Cardiac muscle cell (in vitro differentiated cells and primary cell): ENCODE measurements at regions not wholly inside any gene's neighbourhood (a gene's known extent, or its start where the extent isn't known, plus 50 kb on each side); places are given as distances from the start of the nearest gene placed in this dataset.
A peak's percentile ranks its signal among the peaks of the same experiment; 100 is the strongest.

Experiments used
- DNase-seq, 2 donors: peaks; one replicate each; pipeline versions ENCODE4 v3.0.0 to v3.0.0-alpha.2; 2010 to 2017; ENCODE audit warnings: low read depth in 1 of 2, low spot score in 1 of 2
- H3K27ac ChIP-seq: fragments of 200-600 bp; sonication (generic); 2 replicates; pipeline ENCODE4 v1.5.1; 2016
- H3K27me3 ChIP-seq: fragments of 200-600 bp; sonication (generic); 2 replicates; pipeline ENCODE4 v1.6.0; 2016; ENCODE audit warnings: control low read depth
- H3K36me3 ChIP-seq: fragments of 200-600 bp; sonication (generic); 2 replicates; pipeline ENCODE4 v1.5.1; 2016; ENCODE audit warnings: control low read depth
- H3K4me1 ChIP-seq: fragments of 200-600 bp; sonication (generic); 2 replicates; pipeline ENCODE4 v1.8.1; 2017; ENCODE audit warnings: low read depth, mild to moderate bottlenecking, mixed run types
- H3K4me3 ChIP-seq: fragments of 200-600 bp; sonication (generic); 2 replicates; pipeline ENCODE4 v1.5.1; 2016; ENCODE audit warnings: mild to moderate bottlenecking
- H3K9me3 ChIP-seq: fragments of 200-600 bp; sonication (generic); 2 replicates; pipeline ENCODE4 v1.5.1; 2017; ENCODE audit warnings: low read depth, mild to moderate bottlenecking, control low read depth
- TF ChIP-seq, protein P1 (sequence below): IDR thresholded peaks from 2 replicates; pipeline ENCODE4 v1.5.1; 2012; ENCODE audit warnings: low read depth, mild to moderate bottlenecking, low read length

DNA sequence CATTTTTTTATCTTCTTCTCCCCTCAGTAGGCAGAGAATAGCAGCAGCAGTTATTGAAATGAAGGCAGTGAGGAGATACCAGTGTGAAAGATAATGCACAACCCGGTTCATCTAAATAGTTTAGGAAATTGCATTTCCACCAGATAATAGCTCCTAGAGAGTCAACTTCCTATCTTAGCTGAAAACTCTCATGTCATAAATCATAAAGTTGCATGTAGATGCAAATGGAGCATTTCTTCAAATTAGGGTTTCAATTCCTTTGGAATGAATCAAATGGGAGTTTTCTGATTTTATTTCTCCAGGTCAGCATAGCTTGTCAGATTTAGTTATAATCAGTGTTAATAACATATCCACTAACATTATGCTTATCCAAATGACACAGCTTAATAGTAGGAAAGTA lies 335.3 kb downstream of the CNTNAP4 start:
- H3K27me3 ChIP-seq: no peaks in the 10 kb centered on the region
- no peaks in the 10 kb centered on the region for H3K9me3 ChIP-seq
- H3K4me3 ChIP-seq: no peak overlapping the region
- H3K4me1 ChIP-seq: no peaks in the 10 kb centered on the region
- no peak for DNase-seq
- H3K27ac ChIP-seq: no peak overlapping the region
- TF ChIP-seq, protein P1, sequence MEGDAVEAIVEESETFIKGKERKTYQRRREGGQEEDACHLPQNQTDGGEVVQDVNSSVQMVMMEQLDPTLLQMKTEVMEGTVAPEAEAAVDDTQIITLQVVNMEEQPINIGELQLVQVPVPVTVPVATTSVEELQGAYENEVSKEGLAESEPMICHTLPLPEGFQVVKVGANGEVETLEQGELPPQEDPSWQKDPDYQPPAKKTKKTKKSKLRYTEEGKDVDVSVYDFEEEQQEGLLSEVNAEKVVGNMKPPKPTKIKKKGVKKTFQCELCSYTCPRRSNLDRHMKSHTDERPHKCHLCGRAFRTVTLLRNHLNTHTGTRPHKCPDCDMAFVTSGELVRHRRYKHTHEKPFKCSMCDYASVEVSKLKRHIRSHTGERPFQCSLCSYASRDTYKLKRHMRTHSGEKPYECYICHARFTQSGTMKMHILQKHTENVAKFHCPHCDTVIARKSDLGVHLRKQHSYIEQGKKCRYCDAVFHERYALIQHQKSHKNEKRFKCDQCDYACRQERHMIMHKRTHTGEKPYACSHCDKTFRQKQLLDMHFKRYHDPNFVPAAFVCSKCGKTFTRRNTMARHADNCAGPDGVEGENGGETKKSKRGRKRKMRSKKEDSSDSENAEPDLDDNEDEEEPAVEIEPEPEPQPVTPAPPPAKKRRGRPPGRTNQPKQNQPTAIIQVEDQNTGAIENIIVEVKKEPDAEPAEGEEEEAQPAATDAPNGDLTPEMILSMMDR: no peak
- H3K36me3 ChIP-seq: no peaks in the 10 kb centered on the region

DNA sequence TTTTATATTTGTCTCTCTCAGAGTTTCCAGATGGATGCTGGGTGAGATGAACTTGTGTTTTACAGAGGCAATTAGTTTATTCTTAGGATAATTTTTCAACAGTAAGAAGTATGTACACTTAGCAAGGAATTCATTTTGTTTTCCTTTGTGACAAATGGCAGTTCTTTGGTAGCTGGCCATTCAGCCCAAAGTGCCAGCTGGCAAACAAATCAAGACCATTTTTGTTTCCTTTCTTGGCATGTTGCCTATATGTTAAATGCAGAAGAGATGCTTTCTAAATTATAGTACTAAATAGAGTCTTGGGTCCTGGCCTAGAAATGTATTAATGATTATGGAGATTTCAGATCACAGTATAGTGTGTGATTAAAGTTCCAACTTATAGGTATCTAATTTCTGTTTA lies 337.1 kb downstream of the CNTNAP4 start:
- Histone ChIP-seq H3K4me1 (no peaks in the 10 kb centered on the region), H3K36me3 (no peaks in the 10 kb centered on the region)
- TF ChIP-seq, protein P1: no peak

GRCh38 chr16:76622876-76623275 lies 345.7 kb downstream of the CNTNAP4 start:
- Histone ChIP-seq H3K4me3 (no peak overlapping the region), H3K4me1 (no peaks in the 10 kb centered on the region), H3K27me3 (no peaks in the 10 kb centered on the region), H3K9me3 (no peaks in the 10 kb centered on the region), H3K27ac (no peak overlapping the region), H3K36me3 (no peaks in the 10 kb centered on the region)
- TF ChIP-seq, protein P1: no peak
- no peak for DNase-seq

More for the DNA sequence above, 337.1 kb downstream of the CNTNAP4 start:
- DNase-seq: no peak
- H3K9me3 ChIP-seq: no peaks in the 10 kb centered on the region
- no peak overlapping the region for H3K27ac ChIP-seq
- H3K27me3 ChIP-seq: no peaks in the 10 kb centered on the region
- H3K4me3 ChIP-seq: no peak overlapping the region

DNA sequence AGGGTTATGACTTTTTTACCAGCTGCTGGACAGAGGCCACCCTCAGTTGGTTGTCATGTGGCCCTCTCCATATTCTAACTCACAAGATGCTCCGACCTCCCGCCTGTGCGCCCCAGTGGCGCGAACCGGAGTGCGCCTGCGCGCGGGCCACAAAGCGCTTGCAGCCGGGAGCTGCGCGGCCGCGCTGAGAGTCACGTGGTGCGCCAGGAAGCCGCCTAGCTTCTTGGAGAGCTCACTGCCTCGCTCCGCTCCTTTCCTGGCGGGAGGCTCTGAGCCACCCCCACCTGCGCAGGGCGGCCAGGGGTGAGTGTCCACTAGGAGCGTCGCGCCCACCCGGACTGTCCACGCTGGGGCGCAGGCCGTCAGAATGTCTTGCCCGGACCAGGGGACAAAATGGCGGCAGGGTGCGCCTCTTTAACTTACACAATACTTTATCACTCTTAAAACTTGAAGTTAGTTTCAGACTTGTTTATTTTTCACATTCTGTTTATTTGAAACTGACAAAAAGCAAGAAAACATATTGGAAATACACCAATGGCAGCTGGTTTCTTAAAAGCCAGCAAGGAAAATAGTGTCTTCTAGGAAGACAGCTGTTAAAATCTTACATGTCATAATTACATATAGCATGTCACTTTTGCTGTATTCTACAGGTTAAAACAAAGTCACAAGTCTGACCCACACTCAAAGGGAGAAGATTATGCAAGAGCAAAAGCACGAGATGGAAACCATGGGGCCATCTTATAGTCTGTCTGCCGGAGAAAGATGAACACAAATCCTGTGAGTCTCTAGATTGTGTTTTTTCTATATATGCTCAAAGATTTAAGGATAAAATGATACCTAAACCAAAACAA lies 357.9 kb downstream of the CNTNAP4 start:
- DNase-seq: peak in 1 of 2 donors; percentile 12
- TF ChIP-seq, protein P1: no peak
- H3K4me3 ChIP-seq: no peak overlapping the region

DNA sequence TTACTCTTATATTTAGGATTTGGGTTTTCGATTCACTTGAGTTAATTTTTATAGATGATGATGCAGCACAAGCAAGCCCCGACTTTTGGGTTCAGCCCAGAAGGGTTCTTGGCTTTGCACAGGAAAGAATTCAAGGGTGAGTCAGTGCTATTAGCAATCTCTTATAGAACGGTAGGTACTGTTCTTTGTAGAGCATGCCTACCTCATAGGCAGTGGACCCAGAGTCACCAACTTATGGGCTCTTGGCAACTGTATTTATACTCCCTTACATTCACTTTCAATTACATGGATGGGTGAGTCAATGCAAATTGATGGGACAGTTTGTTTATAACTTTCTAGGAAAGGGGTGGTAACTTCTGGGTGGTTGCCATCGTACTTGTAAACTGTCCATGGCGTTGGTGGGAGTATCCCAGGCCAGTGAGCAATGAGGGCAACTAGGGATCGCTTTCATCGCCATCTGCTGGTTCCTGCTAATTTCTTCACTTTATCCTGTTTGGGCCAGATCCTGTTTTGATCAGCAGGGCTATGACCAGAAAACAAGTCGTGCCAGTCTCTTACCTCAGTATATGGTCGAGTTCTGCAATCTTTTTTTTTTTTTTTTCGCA lies 362.6 kb downstream of the CNTNAP4 start:
- no peak overlapping the region for H3K27ac ChIP-seq
- H3K4me1 ChIP-seq: no peaks in the 10 kb centered on the region
- DNase-seq: peak; percentile 19 to 44
- H3K36me3 ChIP-seq: no peaks in the 10 kb centered on the region
- H3K9me3 ChIP-seq: no peaks in the 10 kb centered on the region
- H3K4me3 ChIP-seq: no peak overlapping the region
- TF ChIP-seq, protein P1: peak; percentile 21
- no peaks in the 10 kb centered on the region for H3K27me3 ChIP-seq

More for the DNA sequence above, 357.9 kb downstream of the CNTNAP4 start:
- Histone ChIP-seq H3K9me3 (no peaks in the 10 kb centered on the region), H3K27me3 (no peaks in the 10 kb centered on the region), H3K4me1 (no peaks in the 10 kb centered on the region), H3K36me3 (no peaks in the 10 kb centered on the region), H3K27ac (no peak overlapping the region)
